Gastrocnemius medialis (tissue), 4 donors: ENCODE measurements at regions not wholly inside any gene's neighbourhood (a gene's known extent, or its start where the extent isn't known, plus 50 kb on each side); places are given as distances from the start of the nearest gene placed in this dataset.

ENCODE experiments used
- CTCF ChIP-seq, 5 experiments: fragments of 450-650 bp in 3 of 5; fragments of 200-600 bp in 2 of 5; sonication (generic) in 2 of 5; IDR thresholded peaks in 4 of 5; conservative IDR thresholded peaks in 1 of 5; 1 replicate in 4 of 5; 2 replicates in 1 of 5; pipeline ENCODE4 v1.5.1; 2016 to 2019; ENCODE audit warnings: antibody characterized with exemption in 5 of 5, mild to moderate bottlenecking in 3 of 5, moderate library complexity in 3 of 5
- POLR2A ChIP-seq, 2 donors: fragments of 450-650 bp; IDR thresholded peaks; one replicate each; pipeline ENCODE4 v1.6.1; 2017; ENCODE audit warnings: antibody characterized with exemption in 2 of 2, mild to moderate bottlenecking in 2 of 2, moderate library complexity in 2 of 2

GRCh38 chr12:93956551-93956950, 191.8 kb upstream of the PLXNC1 start:
- TF ChIP-seq CTCF (IDR thresholded peaks at IDR 0.05 in 4 of 5, conservative IDR thresholded peaks at IDR 0.05 in 1 of 5) (no peak), POLR2A (IDR thresholded peaks at IDR 0.05) (no peak)
